GM21515 (cell line): ENCODE measurements at regions not wholly inside any gene's neighbourhood (a gene's known extent, or its start where the extent isn't known, plus 50 kb on each side); places are given as distances from the start of the nearest gene placed in this dataset.

Source experiments
- ATAC-seq: cut with Tn5 transposase; IDR thresholded peaks from one replicate; pipeline ENCODE4 v1.9.1; 2021; ENCODE audit not compliant: unreplicated experiment

DNA sequence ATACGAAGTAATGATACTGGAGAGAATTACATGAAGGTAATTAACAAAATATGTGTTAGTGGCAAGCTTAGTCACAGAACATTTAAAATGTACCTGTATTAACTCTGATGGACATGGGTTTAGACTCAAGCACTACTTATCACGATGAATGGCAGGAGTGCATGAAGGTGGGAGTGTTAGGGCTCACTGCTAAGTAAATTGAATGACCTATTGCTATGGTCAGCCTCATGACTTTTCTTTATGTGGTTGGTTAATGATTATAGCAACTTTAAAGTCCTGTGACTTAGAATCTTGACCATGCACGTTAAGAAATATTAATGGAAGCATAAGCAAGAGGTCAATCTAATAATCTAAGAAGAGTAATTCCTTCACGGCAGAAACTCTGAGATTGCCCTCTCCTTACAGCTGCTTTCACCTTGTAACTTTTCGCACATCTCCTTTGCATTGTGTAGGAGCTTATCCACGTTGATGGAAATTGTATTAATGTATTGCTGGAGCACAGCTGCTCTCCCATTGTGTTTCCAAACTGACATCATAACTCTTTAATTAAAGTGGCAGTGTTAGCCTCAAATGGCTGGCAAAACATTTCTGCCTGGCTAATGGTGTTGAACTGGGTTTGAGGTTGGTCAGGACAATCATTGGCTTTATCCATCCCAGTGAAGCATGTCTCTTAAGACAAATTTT, 114.5 kb downstream of the RXFP2 start:
- ATAC-seq = no peak

DNA sequence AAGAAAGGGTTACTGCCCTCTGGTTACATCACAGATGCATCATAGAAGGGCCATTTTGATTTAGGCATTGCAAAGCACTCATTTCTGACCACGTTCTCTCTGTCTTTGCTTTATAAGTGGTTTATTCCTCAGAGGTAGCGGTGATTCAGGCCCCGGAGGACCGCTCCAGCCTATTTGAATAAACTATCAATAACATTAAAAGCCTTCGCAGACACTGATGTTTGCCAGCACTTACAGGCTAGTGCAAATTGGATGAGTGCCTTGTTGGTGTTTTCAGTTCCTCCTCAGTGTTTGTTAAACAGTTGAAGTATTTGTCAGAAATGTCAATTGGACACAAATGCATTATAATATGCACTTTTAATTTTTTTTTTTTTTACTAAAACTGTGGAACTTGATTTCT, 120.2 kb downstream of the RXFP2 start:
- ATAC-seq = no peak

- no peak for ATAC-seq
Measured at GRCh38 chr13:31860002-31860401, 120.7 kb downstream of the RXFP2 start.

- ATAC-seq = no peak
Measured at GRCh38 chr13:31862828-31863227, 123.5 kb downstream of the RXFP2 start.

GRCh38 chr13:31864307-31864706, 125.0 kb downstream of the RXFP2 start:
- no peak for ATAC-seq

DNA sequence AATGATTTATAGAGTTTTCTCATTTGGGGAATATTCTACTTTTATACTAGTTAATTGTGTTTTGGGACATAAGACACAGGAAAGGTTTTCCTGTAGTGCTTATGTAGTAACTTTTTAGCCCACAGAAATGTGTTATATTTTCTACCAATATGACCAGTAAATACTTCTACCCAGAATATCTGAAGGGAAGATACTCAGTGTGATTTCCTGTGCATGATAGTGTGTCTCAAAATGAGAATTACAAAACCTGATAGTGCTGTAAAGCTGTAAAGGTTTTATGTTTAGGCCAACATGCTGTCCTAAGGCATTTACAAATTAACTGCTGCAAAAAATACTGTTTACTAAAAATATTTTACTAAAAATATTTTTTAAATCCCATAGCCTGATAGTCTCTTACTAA, 126.8 kb downstream of the RXFP2 start:
- no peak for ATAC-seq

GRCh38 chr13:31867709-31868108, 128.4 kb downstream of the RXFP2 start:
- ATAC-seq = no peak

- ATAC-seq = no peak
Measured at GRCh38 chr13:31869582-31869981, 130.3 kb downstream of the RXFP2 start.

DNA sequence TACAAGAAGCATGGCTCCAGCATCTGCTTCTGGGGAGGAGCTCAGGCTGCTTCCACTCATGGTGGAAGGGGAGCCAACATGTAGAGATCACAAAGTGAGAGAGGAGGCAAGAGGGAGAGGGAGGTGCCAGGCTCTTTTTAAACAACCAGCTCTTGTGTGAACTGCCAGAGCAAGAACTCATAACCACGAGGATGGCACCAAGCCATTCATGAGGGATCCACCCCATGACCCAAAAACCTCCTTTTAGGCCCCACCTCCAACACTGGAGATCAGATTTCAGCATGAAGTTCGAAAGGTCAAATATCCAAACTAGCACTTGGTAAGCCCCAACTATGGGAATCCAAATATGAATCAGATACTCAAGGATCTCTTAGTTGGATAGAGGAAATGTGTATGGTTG, 131.2 kb downstream of the RXFP2 start:
- no peak for ATAC-seq

DNA sequence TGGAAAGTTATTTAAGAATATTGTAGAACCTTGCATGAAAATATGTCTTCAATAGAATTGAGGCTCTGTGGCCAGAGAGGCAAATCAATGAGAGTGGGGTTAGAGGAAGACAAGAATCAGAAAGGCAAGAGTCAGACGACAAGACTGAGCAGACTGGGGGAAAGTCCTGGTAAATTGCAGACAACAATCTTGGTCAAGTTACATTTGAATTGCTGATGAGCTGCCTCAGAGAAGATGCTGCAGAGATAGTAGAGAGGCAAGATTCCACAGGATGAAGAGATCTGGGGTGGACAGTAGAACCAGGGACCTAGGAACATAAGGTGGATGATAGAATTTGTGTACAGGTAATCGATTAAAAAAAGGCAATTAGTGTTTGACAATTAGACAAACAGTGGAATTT, 133.8 kb downstream of the RXFP2 start:
- ATAC-seq = no peak

DNA sequence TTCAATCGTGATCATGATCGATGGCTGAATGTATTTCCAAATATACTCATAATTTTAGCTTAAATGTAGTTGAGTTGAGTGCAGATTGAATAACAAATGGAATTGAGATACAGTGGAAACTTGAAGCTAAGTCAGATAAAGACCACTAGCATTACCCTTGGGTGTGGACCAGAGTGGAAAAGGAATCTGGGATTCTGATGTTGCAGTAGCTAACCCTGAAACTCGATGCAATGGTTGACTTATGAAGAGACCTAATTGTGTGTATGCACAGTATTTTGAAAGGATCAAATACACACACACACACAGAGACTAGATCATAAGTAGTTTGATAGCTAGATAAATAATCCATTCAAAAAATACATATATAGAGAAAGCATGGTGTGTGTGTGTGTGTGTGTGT, 135.8 kb downstream of the RXFP2 start:
- no peak for ATAC-seq

- ATAC-seq = no peak
Measured at GRCh38 chr13:31878052-31878451, 138.7 kb downstream of the RXFP2 start.

- no peak for ATAC-seq
Measured at GRCh38 chr13:31878495-31878894, 139.2 kb downstream of the RXFP2 start.

- no peak for ATAC-seq
Measured at GRCh38 chr13:31878955-31879354, 139.6 kb downstream of the RXFP2 start.

DNA sequence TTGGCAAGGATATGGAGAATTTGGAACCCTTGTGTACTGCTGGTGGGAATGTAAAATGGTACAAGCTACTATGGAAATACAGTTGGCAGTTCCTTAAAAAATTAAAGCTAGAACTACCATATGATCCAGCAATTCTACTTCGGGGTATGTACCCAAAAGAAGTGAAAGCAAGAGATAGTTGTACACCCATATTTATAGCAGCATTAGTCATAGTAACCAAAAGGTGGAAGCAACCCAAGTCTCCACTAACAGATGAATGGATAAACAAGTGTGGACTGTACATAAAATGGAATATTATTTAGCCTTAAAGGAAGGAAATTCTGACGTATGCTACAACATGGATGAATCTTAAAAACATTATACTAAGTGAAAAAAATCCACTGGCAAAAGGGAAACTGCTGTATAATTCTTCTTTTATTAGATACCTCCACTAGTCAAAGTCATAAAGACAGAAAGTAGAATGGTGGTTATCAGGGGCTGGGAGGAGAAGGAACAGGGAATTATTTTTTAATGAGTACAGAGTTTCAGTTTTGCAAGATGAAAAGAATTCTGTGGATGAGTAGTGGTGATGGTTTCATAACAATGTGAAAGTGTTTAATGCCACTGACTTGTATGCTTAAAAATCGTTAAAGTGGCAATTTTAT, 141.6 kb downstream of the RXFP2 start:
- ATAC-seq = no peak

DNA sequence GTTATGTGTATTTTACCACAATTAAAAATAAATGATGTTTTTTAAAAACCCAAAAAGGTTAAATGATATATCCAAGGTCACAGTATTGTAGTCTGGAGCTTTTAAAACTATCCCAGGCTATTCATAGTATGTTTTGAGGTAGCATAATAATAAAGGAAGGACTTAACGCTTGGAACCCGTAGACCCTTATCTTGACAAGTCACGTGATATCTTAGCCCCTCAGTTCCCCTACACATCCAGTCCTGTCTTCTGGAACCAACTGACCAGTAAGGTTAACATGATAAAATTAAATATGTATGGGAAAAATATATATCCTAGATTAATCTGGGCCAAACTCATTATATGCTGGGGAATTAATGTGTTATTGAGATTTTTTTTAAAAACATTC, 142.2 kb downstream of the RXFP2 start:
- no peak for ATAC-seq

DNA sequence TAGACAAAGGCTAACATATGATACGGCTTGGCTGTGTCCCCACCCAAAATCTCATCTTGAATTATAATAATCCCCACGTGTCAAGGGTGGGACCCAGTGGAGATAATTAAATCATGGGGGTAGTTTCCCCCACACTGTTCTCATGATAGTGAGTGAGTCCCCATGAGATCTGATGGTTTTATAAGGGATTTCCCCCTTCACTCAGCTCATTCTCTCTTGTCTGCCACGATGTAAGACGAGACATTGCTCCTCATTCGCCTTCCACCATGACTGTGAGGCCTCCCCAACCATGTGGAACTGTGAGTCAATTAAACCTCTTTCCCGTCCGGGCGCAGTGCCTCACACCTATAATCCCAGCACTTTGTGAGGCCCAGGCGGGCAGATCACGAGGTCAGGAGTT, 143.5 kb downstream of the RXFP2 start:
- no peak for ATAC-seq

- ATAC-seq = no peak
Measured at GRCh38 chr13:31884556-31884955, 145.2 kb downstream of the RXFP2 start.

- no peak for ATAC-seq
Measured at GRCh38 chr13:31885994-31886393, 145.6 kb upstream of the FRY start.

DNA sequence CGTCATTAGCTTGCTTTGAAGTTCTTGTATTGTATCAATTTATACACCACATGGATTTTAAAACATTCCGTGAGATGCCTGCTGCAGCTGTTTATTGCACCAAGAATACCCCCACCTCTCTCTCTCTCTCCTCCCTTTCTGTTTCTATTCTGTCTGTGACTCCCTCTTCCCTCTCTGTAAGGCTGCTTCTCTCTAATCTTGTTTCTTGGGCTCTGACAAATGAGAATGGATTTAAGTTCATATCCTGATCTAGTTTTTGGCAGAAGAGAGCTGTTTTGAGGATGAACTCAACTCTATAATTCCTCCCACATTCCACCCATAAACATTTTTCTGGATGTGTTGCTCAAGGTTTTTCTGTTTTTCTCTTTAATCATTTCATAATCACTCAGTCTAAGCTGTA, 144.3 kb upstream of the FRY start:
- no peak for ATAC-seq

DNA sequence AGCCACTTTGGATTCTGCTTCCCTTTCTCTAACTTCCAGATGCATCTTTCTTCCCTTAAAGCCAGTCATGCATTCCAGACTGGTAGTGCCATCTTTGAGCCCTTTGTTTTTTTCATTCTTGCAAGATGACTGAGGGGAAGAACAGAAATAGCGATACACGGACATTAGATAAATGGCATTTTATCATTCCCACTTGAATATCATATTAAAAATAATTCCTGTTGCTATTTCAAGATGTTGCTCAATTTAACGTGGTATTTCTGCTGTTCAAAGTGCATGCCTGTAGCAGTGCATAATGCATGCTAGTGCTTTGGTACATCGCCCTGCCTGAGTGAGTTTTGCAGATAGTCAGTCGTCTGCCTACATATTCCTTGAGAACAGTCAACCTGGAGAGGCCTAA, 140.6 kb upstream of the FRY start:
- no peak for ATAC-seq

DNA sequence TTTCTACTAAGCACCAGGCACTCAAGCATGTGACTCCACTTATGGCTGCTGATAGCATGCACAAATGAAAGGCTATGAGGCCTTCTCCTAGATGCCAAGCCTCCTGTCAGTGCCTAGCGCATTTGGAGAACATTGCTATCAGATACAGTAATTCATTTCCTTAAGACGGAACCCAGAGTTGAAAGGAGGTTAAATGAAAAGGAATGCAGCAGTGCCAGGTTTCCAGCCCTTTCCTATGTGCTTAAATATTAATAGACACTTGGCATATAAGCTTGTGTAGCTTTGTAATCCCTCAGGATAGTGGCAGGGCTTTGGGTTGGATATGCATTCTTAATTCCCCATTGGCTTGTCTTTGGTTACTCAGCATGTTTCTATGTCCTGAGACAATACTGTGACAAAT, 140.1 kb upstream of the FRY start:
- no peak for ATAC-seq

DNA sequence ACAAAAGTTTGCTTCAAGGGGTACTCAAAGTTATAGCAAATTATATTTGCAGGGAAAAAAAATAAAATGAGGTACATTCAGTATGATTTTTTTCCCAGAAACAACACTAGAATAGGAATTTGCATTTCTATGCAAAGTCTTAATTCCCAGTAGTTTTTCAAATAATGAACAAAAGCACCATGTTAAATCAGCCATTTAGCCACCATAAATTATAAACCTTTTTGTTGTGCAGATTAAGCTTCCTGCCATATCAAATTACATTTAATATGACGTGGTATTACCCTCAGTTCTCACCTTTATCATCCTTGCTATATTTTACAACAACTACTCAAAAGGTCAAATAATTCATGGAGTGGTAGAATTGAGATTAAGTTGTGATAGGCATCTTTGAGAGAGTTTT, 136.6 kb upstream of the FRY start:
- no peak for ATAC-seq
